BLaER1 treated with 17β-estradiol and CSF1 and Interleukin-3, amounts not matched to agents 10 nM and 100 nM (cell line): ENCODE measurements at regions not wholly inside any gene's neighbourhood (a gene's known extent, or its start where the extent isn't known, plus 50 kb on each side); places are given as distances from the start of the nearest gene placed in this dataset.
A peak's percentile ranks its signal among the peaks of the same experiment; 100 is the strongest.

Experiments used
- H3K27ac ChIP-seq, 11 experiments: shearing (Covaris generic); formaldehyde crosslinking; 2 replicates each; pipeline ENCODE4 v1.8.1; 2022
- H3K27me3 ChIP-seq, 11 experiments: shearing (Covaris generic); formaldehyde crosslinking; 2 replicates each; pipeline ENCODE4 v1.8.1; 2022
- H3K36me3 ChIP-seq, 11 experiments: shearing (Covaris generic); formaldehyde crosslinking; 2 replicates each; pipeline ENCODE4 v1.8.1; 2022
- H3K4me1 ChIP-seq, 10 experiments: shearing (Covaris generic); formaldehyde crosslinking; 2 replicates each; pipeline ENCODE4 v1.8.1; 2022
- H3K4me2 ChIP-seq, 11 experiments: shearing (Covaris generic); formaldehyde crosslinking; 2 replicates each; pipeline ENCODE4 v1.8.1; 2022
- H3K4me3 ChIP-seq, 10 experiments: shearing (Covaris generic); formaldehyde crosslinking; 2 replicates each; pipeline ENCODE4 v1.8.1; 2022
- H3K9ac ChIP-seq, 11 experiments: shearing (Covaris generic); formaldehyde crosslinking; 2 replicates each; pipeline ENCODE4 v1.8.1; 2022
- H3K9me3 ChIP-seq, 11 experiments: shearing (Covaris generic); formaldehyde crosslinking; replicated peaks in 1 of 11; 2 replicates each; pipeline ENCODE4 v1.8.1; 2022
- H4K20me1 ChIP-seq, 11 experiments: shearing (Covaris generic); formaldehyde crosslinking; 2 replicates each; pipeline ENCODE4 v1.8.1; 2022
- Cebpa-rat ChIP-seq, 11 experiments: shearing (Covaris generic); IDR thresholded peaks; 2 replicates each; pipeline ENCODE4 v1.8.1; 2022

DNA sequence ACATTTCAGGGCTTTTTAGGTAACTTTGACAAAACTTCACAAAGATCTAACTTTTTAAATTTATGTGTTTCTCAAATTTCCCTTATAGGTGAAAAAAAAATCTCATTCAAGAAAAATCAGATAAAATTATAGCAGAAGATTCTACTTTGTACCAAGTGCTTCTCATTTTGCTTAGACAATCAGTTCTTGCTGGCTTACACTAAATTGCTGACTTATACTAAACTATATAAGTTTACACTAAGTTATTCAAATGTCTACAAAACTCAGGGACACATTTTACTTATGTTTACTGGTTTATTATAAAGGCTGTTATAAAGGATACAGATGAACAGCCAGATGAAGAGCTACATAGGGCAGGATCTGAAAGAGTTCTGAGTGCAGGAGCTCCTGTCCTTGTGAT lies 195.1 kb downstream of the ZPLD1 start:
- no peak for TF ChIP-seq Cebpa-rat (IDR thresholded peaks at IDR 0.05)
- no peaks in the 10 kb centered on the region for H4K20me1 ChIP-seq

DNA sequence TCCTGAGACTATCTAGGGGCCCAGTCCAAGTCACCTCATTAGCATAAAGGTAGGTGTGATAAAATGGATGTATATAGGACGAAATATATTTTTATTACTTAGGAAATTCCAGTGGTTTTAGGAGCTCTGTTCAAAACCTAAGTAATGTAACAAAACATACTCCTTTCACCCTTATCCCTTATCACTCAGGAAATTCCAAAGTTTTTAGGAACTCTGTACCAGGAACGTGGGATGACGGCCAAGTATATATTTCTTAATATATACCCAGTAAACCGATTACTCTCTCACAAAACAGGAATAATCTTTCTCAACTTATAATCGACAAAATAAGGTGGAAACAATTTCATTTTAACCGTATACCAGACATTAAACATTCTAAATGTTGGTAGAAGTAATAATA lies 195.7 kb downstream of the ZPLD1 start:
- no peaks in the 10 kb centered on the region for H3K4me1 ChIP-seq
- no peaks in the 10 kb centered on the region for H3K27me3 ChIP-seq
- no peaks in the 10 kb centered on the region for H4K20me1 ChIP-seq
- H3K9me3 ChIP-seq = peaks cover 8 to 16% (median 11%) of the 10 kb centered on the region in 11 experiments; a peak in 19 of 22 replicates
- no peaks in the 10 kb centered on the region for H3K36me3 ChIP-seq
- no peak overlapping the region for H3K4me2 ChIP-seq
- no peak for TF ChIP-seq Cebpa-rat (IDR thresholded peaks at IDR 0.05)
- H3K9ac ChIP-seq = no peak overlapping the region
- no peak overlapping the region for H3K27ac ChIP-seq
- no peak overlapping the region for H3K4me3 ChIP-seq

More for the DNA sequence above, 195.1 kb downstream of the ZPLD1 start:
- no peak overlapping the region for H3K9ac ChIP-seq
- H3K9me3 ChIP-seq = peaks cover 8 to 16% (median 11%) of the 10 kb centered on the region in 11 experiments; a peak in 19 of 22 replicates
- no peaks in the 10 kb centered on the region for H3K36me3 ChIP-seq
- no peaks in the 10 kb centered on the region for H3K4me1 ChIP-seq
- H3K4me3 ChIP-seq = no peak overlapping the region
- H3K27ac ChIP-seq = no peak overlapping the region
- no peaks in the 10 kb centered on the region for H3K27me3 ChIP-seq
- no peak overlapping the region for H3K4me2 ChIP-seq

DNA sequence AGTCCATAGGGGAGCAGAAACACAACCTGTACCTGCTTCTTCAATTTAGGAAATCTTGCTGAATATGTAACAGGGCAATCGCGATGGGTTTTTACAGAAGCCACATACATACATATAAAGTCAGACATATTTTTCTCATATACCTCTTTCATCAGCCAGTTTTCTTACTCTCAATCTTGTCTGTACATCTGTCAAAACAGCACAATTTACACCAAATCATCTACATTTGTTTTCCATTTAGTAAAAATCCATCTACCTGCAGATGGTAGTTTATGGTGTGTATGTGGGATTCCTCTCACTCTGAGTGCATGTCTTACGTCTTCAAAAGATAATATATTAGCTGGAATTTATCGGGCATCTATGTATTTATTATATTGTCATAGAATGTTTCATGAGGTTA lies 208.7 kb downstream of the ZPLD1 start:
- H3K4me1 ChIP-seq = no peaks in the 10 kb centered on the region
- H3K27ac ChIP-seq = no peak overlapping the region
- H3K9me3 ChIP-seq = no peaks in the 10 kb centered on the region
- no peak for TF ChIP-seq Cebpa-rat (IDR thresholded peaks at IDR 0.05)
- H3K4me2 ChIP-seq = no peak overlapping the region
- H4K20me1 ChIP-seq = no peaks in the 10 kb centered on the region
- H3K36me3 ChIP-seq = no peaks in the 10 kb centered on the region
- no peaks in the 10 kb centered on the region for H3K27me3 ChIP-seq
- no peak overlapping the region for H3K4me3 ChIP-seq
- no peak overlapping the region for H3K9ac ChIP-seq

GRCh38 chr3:102646557-102646956 lies 211.7 kb downstream of the ZPLD1 start:
- Histone ChIP-seq H3K4me1 (no peaks in the 10 kb centered on the region), H3K27ac (no peak overlapping the region), H3K27me3 (no peaks in the 10 kb centered on the region), H3K4me2 (no peak overlapping the region), H3K9me3 (no peaks in the 10 kb centered on the region), H3K9ac (no peak overlapping the region), H3K36me3 (no peaks in the 10 kb centered on the region), H4K20me1 (no peaks in the 10 kb centered on the region), H3K4me3 (no peak overlapping the region)
- no peak for TF ChIP-seq Cebpa-rat (IDR thresholded peaks at IDR 0.05)

DNA sequence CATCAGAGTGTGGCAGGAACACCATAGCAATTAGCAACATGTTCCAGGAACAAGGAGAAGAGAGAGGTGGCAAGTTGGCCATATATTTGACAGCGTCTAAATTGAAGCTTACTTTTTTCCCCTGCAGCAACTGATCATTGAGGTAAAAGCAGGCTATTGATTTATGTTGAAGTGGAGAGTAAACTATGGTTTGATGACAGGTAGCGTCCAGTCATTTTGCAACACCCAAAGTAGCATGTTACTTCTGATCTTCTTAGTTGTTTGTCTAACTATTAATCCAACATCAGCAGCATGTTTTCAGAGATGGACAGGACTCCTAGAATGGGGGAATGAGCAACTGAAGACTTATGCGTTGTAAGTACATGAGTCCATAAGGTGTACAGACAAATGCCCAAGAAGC lies 225.8 kb downstream of the ZPLD1 start:
- H4K20me1 ChIP-seq = no peaks in the 10 kb centered on the region
- H3K36me3 ChIP-seq = no peaks in the 10 kb centered on the region
- H3K27me3 ChIP-seq = no peaks in the 10 kb centered on the region
- H3K4me2 ChIP-seq = no peak overlapping the region
- H3K9me3 ChIP-seq = peaks cover 0 to 9% (median 0%) of the 10 kb centered on the region in 11 experiments; a peak in 1 of 22 replicates
- H3K4me1 ChIP-seq = no peaks in the 10 kb centered on the region
- no peak overlapping the region for H3K4me3 ChIP-seq
- H3K27ac ChIP-seq = no peak overlapping the region
- no peak for TF ChIP-seq Cebpa-rat (IDR thresholded peaks at IDR 0.05)
- no peak overlapping the region for H3K9ac ChIP-seq

DNA sequence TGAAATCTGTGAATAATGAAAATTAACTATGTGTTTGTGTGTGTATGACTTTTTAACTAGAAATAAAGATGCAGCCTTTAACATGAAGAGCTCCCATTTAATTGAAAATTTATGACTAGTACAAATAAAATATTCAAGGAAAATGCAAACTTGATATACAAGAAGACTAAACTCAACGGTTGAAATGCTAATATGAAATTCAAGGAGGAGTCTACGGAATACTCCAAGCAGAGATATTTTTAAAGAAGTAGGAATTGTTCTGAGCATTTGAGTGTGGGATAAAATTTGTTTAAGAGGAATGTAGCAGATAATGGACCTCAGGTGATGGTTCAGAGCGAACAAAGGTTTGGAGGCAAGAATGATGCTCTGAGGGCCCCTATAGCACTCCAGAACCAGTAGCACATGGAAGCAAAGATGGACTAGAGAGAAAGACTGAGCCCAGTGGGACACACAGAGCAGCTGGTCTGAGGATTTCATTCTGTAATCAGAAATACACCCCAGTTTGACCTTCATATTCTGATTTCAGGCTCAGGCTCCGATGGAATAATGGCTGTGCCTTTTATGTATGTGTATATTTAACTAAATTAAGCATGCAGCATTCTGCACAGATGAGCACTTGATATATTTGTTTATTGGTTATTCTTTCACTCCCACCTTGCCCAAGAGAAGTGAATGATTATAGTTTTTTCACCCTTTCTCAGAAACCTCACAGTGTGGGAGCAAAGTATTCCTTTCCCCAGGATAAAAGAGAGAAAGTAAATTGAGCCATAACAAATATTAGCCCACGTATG lies 227.1 kb downstream of the ZPLD1 start:
- no peaks in the 10 kb centered on the region for H3K27me3 ChIP-seq
- H3K9me3 ChIP-seq = peaks cover 0 to 9% (median 0%) of the 10 kb centered on the region in 11 experiments; a peak in 1 of 22 replicates
- no peak overlapping the region for H3K9ac ChIP-seq
- no peaks in the 10 kb centered on the region for H3K4me1 ChIP-seq
- no peak for TF ChIP-seq Cebpa-rat (IDR thresholded peaks at IDR 0.05)
- H3K27ac ChIP-seq = no peak overlapping the region
- no peaks in the 10 kb centered on the region for H4K20me1 ChIP-seq
- H3K4me2 ChIP-seq = no peak overlapping the region
- H3K4me3 ChIP-seq = no peak overlapping the region
- H3K36me3 ChIP-seq = no peaks in the 10 kb centered on the region

- Histone ChIP-seq H3K4me2 (no peak overlapping the region), H4K20me1 (no peaks in the 10 kb centered on the region), H3K27me3 (no peaks in the 10 kb centered on the region), H3K9me3 (peaks cover 0 to 9% (median 0%) of the 10 kb centered on the region in 11 experiments; a peak in 1 of 22 replicates), H3K4me1 (no peaks in the 10 kb centered on the region), H3K36me3 (no peaks in the 10 kb centered on the region), H3K9ac (no peak overlapping the region), H3K27ac (no peak overlapping the region), H3K4me3 (no peak overlapping the region)
- no peak for TF ChIP-seq Cebpa-rat (IDR thresholded peaks at IDR 0.05)
These were observed 227.6 kb downstream of the ZPLD1 start for GRCh38 chr3:102662498-102662772.

DNA sequence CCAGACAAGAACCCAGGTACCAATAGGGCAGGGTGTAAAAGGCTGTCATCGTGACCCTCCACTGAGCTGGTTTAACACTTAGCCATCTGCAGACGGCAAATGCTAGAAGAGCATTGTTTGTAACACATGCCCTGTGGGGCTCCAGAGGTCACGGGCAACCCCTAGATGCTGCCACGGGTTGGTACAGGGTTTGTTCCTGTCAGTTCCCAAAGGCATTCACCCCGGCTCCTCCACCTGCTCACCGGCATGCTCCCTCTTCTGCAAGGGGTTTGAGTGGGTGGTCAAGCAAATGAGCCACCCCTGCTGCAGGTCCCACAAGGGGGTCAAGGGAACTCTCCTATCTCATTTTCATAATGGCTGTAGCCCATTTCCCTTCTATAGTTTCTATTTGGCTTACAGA lies 229.3 kb downstream of the ZPLD1 start:
- TF ChIP-seq Cebpa-rat (IDR thresholded peaks at IDR 0.05) = no peak
- Histone ChIP-seq H3K27ac (no peak overlapping the region), H3K4me2 (no peak overlapping the region), H3K9me3 (no peaks in the 10 kb centered on the region), H3K36me3 (no peaks in the 10 kb centered on the region), H3K4me1 (peaks cover 0 to 15% (median 10%) of the 10 kb centered on the region in 10 experiments; a peak in 16 of 20 replicates), H3K9ac (no peak overlapping the region), H3K4me3 (no peak overlapping the region), H3K27me3 (no peaks in the 10 kb centered on the region), H4K20me1 (no peaks in the 10 kb centered on the region)

GRCh38 chr3:102665183-102665582 lies 230.4 kb downstream of the ZPLD1 start:
- Histone ChIP-seq H3K27me3 (no peaks in the 10 kb centered on the region), H3K36me3 (no peaks in the 10 kb centered on the region), H3K4me3 (no peak overlapping the region), H3K9ac (no peak overlapping the region), H3K27ac (no peak overlapping the region), H3K4me1 (peaks cover 0 to 15% (median 10%) of the 10 kb centered on the region in 10 experiments; a peak in 16 of 20 replicates), H3K4me2 (no peak overlapping the region), H4K20me1 (no peaks in the 10 kb centered on the region), H3K9me3 (no peaks in the 10 kb centered on the region)
- no peak for TF ChIP-seq Cebpa-rat (IDR thresholded peaks at IDR 0.05)

DNA sequence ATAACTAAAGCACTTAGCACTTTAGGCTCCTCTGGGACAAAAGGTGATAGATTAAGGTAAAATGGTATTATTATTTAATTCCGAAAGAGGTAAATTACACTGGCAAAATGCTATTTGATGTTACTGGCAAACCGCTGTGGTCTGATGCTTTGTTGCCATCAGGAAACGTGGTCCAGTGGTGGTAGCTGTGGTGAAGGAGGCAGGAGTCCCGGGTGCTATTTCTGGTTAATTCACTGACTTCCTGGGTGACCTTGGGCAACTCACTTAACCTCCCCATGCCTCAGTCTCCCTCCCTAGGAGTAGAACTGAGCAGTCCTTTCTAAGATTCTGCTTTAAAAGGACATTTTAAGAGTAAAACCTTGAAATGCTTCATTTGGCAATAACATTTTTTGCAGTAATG lies 233.4 kb downstream of the ZPLD1 start:
- H3K9ac ChIP-seq = no peak overlapping the region
- H3K9me3 ChIP-seq = no peaks in the 10 kb centered on the region
- H3K4me2 ChIP-seq = peak overlapping the region in 9 of 11 experiments; percentile 11 to 70 (median 48); a peak in 17 of 22 replicates
- H3K4me3 ChIP-seq = no peak overlapping the region
- H3K36me3 ChIP-seq = no peaks in the 10 kb centered on the region
- peaks cover 0 to 15% (median 10%) of the 10 kb centered on the region in 10 experiments; a peak in 16 of 20 replicates for H3K4me1 ChIP-seq
- H3K27me3 ChIP-seq = no peaks in the 10 kb centered on the region
- no peaks in the 10 kb centered on the region for H4K20me1 ChIP-seq
- TF ChIP-seq Cebpa-rat (IDR thresholded peaks at IDR 0.05) = no peak
- no peak overlapping the region for H3K27ac ChIP-seq
